Esophagus squamous epithelium (tissue), 4 donors: ENCODE measurements at regions not wholly inside any gene's neighbourhood (a gene's known extent, or its start where the extent isn't known, plus 50 kb on each side); places are given as distances from the start of the nearest gene placed in this dataset.

ENCODE experiments used
- CTCF ChIP-seq, 6 experiments: fragments of 450-650 bp in 4 of 6; fragments of 200-600 bp in 2 of 6; sonication (generic) in 2 of 6; IDR thresholded peaks; one replicate each; pipeline ENCODE4 v1.5.1; 2016 to 2019; ENCODE audit warnings: antibody characterized with exemption in 6 of 6, mild to moderate bottlenecking in 4 of 6, moderate library complexity in 4 of 6
- POLR2A ChIP-seq, 4 donors: fragments of 450-650 bp; IDR thresholded peaks; one replicate each; pipeline ENCODE4 v1.6.1; 2017; ENCODE audit warnings: antibody characterized with exemption in 4 of 4, mild to moderate bottlenecking in 4 of 4, moderate library complexity in 3 of 4

- TF ChIP-seq CTCF (IDR thresholded peaks at IDR 0.05) (no peak), POLR2A (IDR thresholded peaks at IDR 0.05) (no peak)
Measured at GRCh38 chr6:129954749-129955431, 63.5 kb upstream of the L3MBTL3 start.
